ENCODE measurements at regions not wholly inside any gene's neighbourhood (a gene's known extent, or its start where the extent isn't known, plus 50 kb on each side); places are given as distances from the start of the nearest gene placed in this dataset.

- ATAC-seq (ENCODE audit: low read depth) (no peak), DNase-seq (no peak)
- Histone ChIP-seq H3K4me3 (ENCODE audit: control extremely low read depth in 1 of 5, extremely low read depth in 1 of 5, insufficient read depth in 1 of 5, low read depth in 2 of 5, low read length in 4 of 5) (no peak overlapping the region), H3K36me3 (replicated peaks in 1 of 2; ENCODE audit: control extremely low read depth in 1 of 2, control insufficient read depth in 1 of 2, extremely low read depth in 1 of 2, insufficient read depth in 2 of 2, low read length in 1 of 2) (peaks cover 0 to 3% of the 10 kb centered on the region in 2 experiments), H3K9ac (ENCODE audit: low read length) (no peak overlapping the region), H4K20me1 (ENCODE audit: control insufficient read depth, insufficient read depth, low read length, poor library complexity, severe bottlenecking) (no peaks in the 10 kb centered on the region), H3K27ac (ENCODE audit: low read length in 2 of 2) (no peak overlapping the region), H3K4me1 (ENCODE audit: control insufficient read depth in 2 of 2, insufficient read depth in 2 of 2, low read length in 2 of 2) (peaks cover 17 to 19% of the 10 kb centered on the region in 2 donors), H3K9me3 (ENCODE audit: control extremely low read depth in 1 of 3, control insufficient read depth in 2 of 3, insufficient read depth in 1 of 3, low read length in 2 of 3) (peaks cover 0 to 7% (median 5%) of the 10 kb centered on the region in 3 donors), H3K27me3 (replicated peaks in 1 of 4; ENCODE audit: control extremely low read depth in 1 of 4, control insufficient read depth in 3 of 4, insufficient read depth in 4 of 4, low read length in 3 of 4) (no peaks in the 10 kb centered on the region), H3K4me2 (replicated peaks; ENCODE audit: low read depth, low read length, poor library complexity, severe bottlenecking) (no peak overlapping the region), H2AFZ (ENCODE audit: insufficient read depth, low read depth, low read length, poor library complexity, severe bottlenecking) (no peak overlapping the region), H3K79me2 (ENCODE audit: control insufficient read depth, insufficient read depth, low read length) (peaks cover 43% of the 10 kb centered on the region)
- peaks cover 3% of the 10 kb centered on the region for H3K9me3 Mint-ChIP-seq (ENCODE audit: insufficient read depth)
- H3K4me1 Mint-ChIP-seq: peaks cover 34% of the 10 kb centered on the region
- intact Hi-C loops (cut with micrococcal nuclease): no loop called here
- POLR2A ChIA-PET: no interaction called here
- CTCF ChIA-PET: no interaction called here
- no peak overlapping the region for H3K4me3 Mint-ChIP-seq
- H3K27ac Mint-ChIP-seq: no peak overlapping the region
- no CpG with 5 or more reads among the region's 1 CpG for WGBS (ENCODE audit: insufficient coverage)
- TF ChIP-seq EZH2 (IDR thresholded peaks at IDR 0.05; ENCODE audit: borderline replicate concordance, insufficient read depth, low read depth, low read length, poor library complexity, severe bottlenecking) (no peak), CTCF (IDR thresholded peaks at IDR 0.05) (no peak)
- no peaks in the 10 kb centered on the region for H3K27me3 Mint-ChIP-seq
Measured at GRCh38 chr6:25132934-25133333, 146.2 kb upstream of the CARMIL1 start.

GRCh38 chr6:25133568-25133967 is 145.6 kb upstream of the CARMIL1 start:
- no peak for ATAC-seq (ENCODE audit: low read depth)
- H3K79me2 ChIP-seq (ENCODE audit: control insufficient read depth, insufficient read depth, low read length): peaks cover 43% of the 10 kb centered on the region
- no peak overlapping the region for H3K27ac ChIP-seq (ENCODE audit: low read length in 2 of 2)
- H3K9ac ChIP-seq (ENCODE audit: low read length): no peak overlapping the region
- Mint-ChIP-seq H3K27ac (no peak overlapping the region), H3K9me3 (ENCODE audit: insufficient read depth) (peaks cover 3% of the 10 kb centered on the region), H3K27me3 (no peaks in the 10 kb centered on the region), H3K4me3 (no peak overlapping the region), H3K4me1 (peaks cover 39% of the 10 kb centered on the region)
- POLR2A ChIA-PET: no interaction called here
- H2AFZ ChIP-seq (ENCODE audit: insufficient read depth, low read depth, low read length, poor library complexity, severe bottlenecking): no peak overlapping the region
- H3K36me3 ChIP-seq (replicated peaks in 1 of 2; ENCODE audit: control extremely low read depth in 1 of 2, control insufficient read depth in 1 of 2, extremely low read depth in 1 of 2, insufficient read depth in 2 of 2, low read length in 1 of 2): peaks cover 0 to 3% of the 10 kb centered on the region in 2 experiments
- no peak overlapping the region for H3K4me2 ChIP-seq (replicated peaks; ENCODE audit: low read depth, low read length, poor library complexity, severe bottlenecking)
- H3K9me3 ChIP-seq (ENCODE audit: control extremely low read depth in 1 of 3, control insufficient read depth in 2 of 3, insufficient read depth in 1 of 3, low read length in 2 of 3): peaks cover 0 to 7% (median 5%) of the 10 kb centered on the region in 3 donors
- no peaks in the 10 kb centered on the region for H3K27me3 ChIP-seq (replicated peaks in 1 of 4; ENCODE audit: control extremely low read depth in 1 of 4, control insufficient read depth in 3 of 4, insufficient read depth in 4 of 4, low read length in 3 of 4)
- no CpG with 5 or more reads among the region's 1 CpG for WGBS (ENCODE audit: insufficient coverage)
- TF ChIP-seq EZH2 (IDR thresholded peaks at IDR 0.05; ENCODE audit: borderline replicate concordance, insufficient read depth, low read depth, low read length, poor library complexity, severe bottlenecking) (no peak), CTCF (IDR thresholded peaks at IDR 0.05) (no peak)
- DNase-seq: no peak
- H3K4me1 ChIP-seq (ENCODE audit: control insufficient read depth in 2 of 2, insufficient read depth in 2 of 2, low read length in 2 of 2): peaks cover 17 to 19% of the 10 kb centered on the region in 2 donors
- H4K20me1 ChIP-seq (ENCODE audit: control insufficient read depth, insufficient read depth, low read length, poor library complexity, severe bottlenecking): no peaks in the 10 kb centered on the region
- H3K4me3 ChIP-seq (ENCODE audit: control extremely low read depth in 1 of 5, extremely low read depth in 1 of 5, insufficient read depth in 1 of 5, low read depth in 2 of 5, low read length in 4 of 5): no peak overlapping the region
- intact Hi-C loops (cut with micrococcal nuclease): no loop called here
- CTCF ChIA-PET: no interaction called here
